HG03520 (cell line): ENCODE measurements at regions not wholly inside any gene's neighbourhood (a gene's known extent, or its start where the extent isn't known, plus 50 kb on each side); places are given as distances from the start of the nearest gene placed in this dataset.

Experiments used
- ATAC-seq: cut with Tn5 transposase; IDR thresholded peaks from one replicate; pipeline ENCODE4 v1.9.1; 2021; ENCODE audit warnings: mild to moderate bottlenecking, moderate library complexity; ENCODE audit not compliant: unreplicated experiment

- no peak for ATAC-seq
Observed at GRCh38 chr21:43333298-43334062, 93.5 kb downstream of the SIK1 start.

GRCh38 chr21:43332861-43333297 is 94.1 kb downstream of the SIK1 start:
- no peak for ATAC-seq

GRCh38 chr21:43331962-43332828 is 94.7 kb downstream of the SIK1 start:
- ATAC-seq = no peak

GRCh38 chr21:43331111-43331961 is 95.6 kb downstream of the SIK1 start:
- no peak for ATAC-seq

GRCh38 chr21:43330306-43330881 is 96.5 kb downstream of the SIK1 start:
- ATAC-seq = no peak

- ATAC-seq = no peak
Observed at GRCh38 chr21:43329711-43330269, 97.1 kb downstream of the SIK1 start.

GRCh38 chr21:43328958-43329691 is 97.8 kb downstream of the SIK1 start:
- no peak for ATAC-seq

GRCh38 chr21:43328185-43328957 is 98.6 kb downstream of the SIK1 start:
- no peak for ATAC-seq

- ATAC-seq = no peak
Observed at GRCh38 chr21:43325968-43326715, 100.8 kb downstream of the SIK1 start.

GRCh38 chr21:43325036-43325435 is 101.9 kb downstream of the SIK1 start:
- no peak for ATAC-seq

- no peak for ATAC-seq
Observed at GRCh38 chr21:43324596-43324995, 102.3 kb downstream of the SIK1 start.

GRCh38 chr21:43323244-43324005 is 103.5 kb downstream of the SIK1 start:
- ATAC-seq = no peak

- ATAC-seq = no peak
Observed at GRCh38 chr21:43322805-43323204, 104.1 kb downstream of the SIK1 start.

GRCh38 chr21:43322311-43322710 is 104.6 kb downstream of the SIK1 start:
- no peak for ATAC-seq

- no peak for ATAC-seq
Observed at GRCh38 chr21:43321611-43322010, 105.3 kb downstream of the SIK1 start.

- no peak for ATAC-seq
Observed at GRCh38 chr21:43321111-43321510, 105.8 kb downstream of the SIK1 start.

- ATAC-seq = no peak
Observed at GRCh38 chr21:43320526-43320925, 106.4 kb downstream of the SIK1 start.
